GM18502 (cell line): ENCODE measurements at regions not wholly inside any gene's neighbourhood (a gene's known extent, or its start where the extent isn't known, plus 50 kb on each side); places are given as distances from the start of the nearest gene placed in this dataset.
"Not testable (repeated sequence)": the region's sequence is repeated elsewhere in the genome, so short reads cannot be mapped to it uniquely, and the experiment has no call there.

ENCODE experiments used
- ATAC-seq: cut with Tn5 transposase; IDR thresholded peaks from one replicate; pipeline ENCODE4 v1.9.1; 2021; ENCODE audit warnings: mild to moderate bottlenecking; ENCODE audit not compliant: unreplicated experiment, poor library complexity

DNA sequence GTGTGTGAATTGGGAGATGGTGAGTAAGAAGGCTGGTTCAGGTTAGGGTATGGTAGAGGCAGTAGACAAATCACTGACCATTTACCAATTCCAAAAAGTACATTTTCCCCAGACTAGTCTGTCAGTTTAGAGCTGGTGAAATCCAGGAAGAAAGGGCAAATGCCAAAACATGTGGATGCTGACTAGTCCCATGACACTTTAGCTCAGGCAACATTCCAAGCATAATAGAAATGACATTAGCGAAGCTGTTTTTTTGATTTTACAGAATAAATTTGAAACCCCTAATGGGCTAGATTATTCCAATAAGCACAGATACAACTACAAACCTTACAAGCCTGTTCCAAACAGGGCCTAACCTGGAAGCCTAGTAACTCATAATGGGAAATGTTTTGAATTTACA, 884.2 kb downstream of the FLRT2 start:
- ATAC-seq = no peak

DNA sequence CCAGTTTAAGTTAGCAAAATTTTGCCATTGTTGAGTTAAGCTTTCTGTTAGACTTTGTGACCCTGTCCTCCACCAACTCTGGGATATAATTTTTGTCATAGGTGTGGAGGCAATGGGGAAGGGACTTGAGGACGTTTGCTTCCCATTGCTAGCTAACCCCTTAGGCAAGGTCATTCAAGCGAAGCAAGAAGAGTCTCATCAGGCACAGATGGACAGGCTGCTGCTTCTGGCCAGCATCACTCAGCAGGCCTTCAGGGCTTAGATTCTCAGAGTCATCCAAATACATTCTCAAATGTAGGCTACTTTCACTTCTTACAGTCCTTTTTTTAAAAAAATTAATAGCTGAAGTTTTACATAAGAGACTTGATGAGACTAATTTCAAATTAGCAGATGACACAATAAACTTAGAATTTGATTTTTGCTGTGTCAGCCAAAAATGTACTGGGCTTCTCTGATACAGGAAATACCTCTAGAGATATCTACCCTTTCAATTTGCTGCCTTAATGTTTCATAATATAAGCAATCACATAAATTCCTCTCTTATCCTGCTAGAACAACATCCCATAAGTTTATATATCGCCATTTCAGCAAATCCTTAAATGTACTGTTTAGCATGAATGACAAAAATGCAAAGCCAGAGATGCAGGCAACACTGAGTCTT, 875.2 kb downstream of the FLRT2 start:
- ATAC-seq = no peak

DNA sequence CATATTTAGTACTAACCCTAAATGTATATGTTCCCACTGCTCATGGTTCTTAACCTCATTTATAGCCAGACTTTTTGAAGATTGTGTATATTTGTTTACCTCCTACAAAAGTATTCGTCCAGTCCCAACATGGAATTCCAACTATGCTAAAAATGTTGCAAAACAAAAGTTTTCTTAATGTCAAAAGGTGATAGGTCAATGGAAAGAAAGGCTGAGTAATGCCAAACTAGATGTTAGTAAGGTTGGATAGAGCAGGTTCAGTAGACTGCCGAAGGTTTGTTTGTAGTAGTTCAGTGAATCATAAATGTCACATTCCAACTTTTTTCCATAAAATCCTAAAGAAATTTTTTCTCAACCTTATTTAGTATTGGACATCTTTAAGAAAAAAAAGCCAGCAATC, 874.5 kb downstream of the FLRT2 start:
- ATAC-seq = no peak

DNA sequence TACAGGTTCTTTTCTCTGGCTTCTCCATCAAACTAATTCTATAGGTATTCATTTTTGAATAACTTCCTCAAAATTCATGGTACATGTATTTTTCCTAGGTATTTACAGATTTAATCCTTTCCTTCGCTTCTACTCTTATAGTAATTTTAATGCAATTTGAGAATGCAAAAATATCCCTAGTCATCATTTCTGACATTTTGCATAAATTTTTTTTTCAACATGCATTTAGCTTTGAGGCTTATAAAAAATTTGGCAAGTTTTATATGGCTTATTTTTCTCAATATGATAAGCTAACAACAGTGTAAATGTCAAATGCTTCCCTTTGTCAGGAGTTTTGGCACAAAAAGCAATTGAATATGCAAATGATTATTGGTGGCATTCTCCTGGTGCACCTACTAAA, 872.6 kb downstream of the FLRT2 start:
- no peak for ATAC-seq

DNA sequence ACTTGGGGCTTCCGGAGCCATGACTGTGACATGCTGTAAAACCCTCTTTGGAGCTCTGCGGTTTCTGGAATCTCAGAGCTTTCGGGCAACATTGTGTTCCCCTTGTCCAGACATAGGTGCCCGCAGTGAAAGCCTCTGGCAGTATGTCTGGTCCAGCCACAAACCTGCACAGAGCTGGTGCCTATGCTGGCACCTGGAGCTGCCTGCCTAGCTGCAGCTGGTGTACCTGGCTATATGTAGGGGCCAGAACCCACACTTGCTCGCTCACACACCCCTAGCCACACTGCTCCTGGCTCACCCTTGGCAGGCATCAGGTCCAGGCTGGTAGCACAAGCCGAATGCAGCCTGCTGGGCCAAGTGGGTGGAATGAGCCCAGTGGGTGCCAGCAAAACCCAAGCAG, 861.1 kb downstream of the FLRT2 start:
- no peak for ATAC-seq

DNA sequence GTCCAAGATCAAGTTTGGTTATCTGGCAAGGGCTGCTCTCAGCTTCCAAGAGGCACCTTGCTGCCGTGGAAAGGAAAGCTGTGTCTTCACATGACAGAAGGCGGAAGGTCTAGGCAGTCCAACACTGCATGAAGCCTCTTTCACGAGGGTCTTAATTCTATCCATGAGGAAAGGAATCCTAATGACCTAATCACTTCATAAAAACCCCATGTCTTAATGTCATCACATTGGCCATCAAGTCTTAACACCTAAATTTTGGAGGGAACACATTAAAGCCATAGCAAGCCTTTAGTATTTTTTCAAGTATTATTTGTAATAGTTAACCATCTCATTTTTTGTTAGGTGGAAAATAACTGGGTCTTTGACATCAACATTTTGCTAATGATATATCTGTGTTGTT, 858.3 kb downstream of the FLRT2 start:
- ATAC-seq = no peak

DNA sequence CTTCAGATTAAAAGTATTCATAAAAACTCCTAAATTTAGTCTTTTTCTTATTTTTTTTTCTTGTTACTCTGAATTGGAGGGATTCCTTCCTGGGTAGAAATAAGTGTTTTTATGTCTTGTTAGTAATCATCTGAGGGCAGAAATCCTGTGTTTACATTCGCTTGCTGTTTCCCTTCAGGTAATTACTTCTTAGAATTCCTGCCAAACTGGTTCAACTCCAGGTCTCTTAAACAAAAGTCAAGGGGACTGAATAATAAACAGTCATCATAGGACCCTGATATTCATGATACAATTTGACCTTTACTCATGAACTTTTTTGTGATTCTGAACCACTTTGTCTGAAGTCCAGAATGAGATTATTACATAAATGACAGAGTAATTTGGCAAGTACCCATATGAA, 843.9 kb downstream of the FLRT2 start:
- ATAC-seq = no peak

DNA sequence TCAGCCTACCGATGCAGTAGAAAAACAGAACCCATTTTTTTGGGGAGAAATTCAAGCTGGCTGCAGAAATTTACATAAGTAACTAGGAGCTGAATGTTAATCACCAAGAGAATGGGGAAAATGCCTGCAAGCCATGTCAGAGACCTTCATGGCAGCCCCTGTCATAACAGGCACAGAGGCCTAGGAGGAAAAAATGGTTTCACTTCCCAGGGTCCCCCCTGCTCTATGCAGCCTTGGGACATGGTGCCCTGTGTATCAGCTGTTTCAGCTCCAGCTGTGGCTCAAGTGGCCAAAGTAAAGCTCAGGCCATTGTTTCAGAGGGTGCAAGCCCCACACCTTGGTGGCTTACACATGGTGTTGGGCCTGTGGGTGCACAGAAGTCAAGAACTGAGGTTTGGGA, 842.5 kb downstream of the FLRT2 start:
- ATAC-seq = no peak

DNA sequence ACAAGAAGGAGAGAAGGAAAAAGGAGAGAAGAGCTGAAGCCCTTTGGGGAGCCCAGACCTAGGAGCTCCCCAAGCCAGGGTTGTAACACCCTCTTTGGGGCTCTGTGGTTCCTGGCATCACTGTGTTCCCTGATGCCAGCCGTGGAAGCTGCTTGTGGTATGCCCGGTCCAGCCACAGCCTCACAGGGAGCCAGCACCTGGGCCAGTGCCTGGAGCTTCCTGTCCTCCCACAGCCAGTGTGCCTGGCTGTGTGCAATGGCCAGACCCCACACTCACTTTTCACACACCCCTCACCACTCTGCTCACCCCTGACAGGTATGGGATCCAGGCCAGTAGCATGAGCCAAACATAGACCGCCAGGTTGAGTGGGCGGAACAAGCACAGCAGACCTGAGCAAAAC, 834.7 kb downstream of the FLRT2 start:
- no peak for ATAC-seq

DNA sequence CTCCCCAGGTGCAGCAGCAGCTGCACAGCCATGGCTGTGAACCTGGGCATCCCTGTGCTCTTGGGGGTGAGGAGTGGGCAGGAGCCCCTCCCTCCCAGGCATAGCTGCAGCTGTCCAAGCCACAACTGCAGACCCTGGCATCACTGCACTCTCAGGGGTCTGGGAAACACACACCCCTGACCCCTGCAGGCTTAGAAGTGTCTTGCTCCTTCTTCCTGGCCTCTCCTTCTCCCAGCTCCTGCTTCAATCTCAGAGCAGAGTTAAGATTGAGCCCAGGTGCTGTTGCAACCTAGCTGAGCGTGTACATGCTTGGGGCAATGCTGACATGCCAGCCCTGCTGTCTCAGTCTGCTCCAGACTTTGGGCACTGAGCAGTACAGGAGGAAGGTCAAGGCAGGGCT, 833.6 kb downstream of the FLRT2 start:
- no peak for ATAC-seq

DNA sequence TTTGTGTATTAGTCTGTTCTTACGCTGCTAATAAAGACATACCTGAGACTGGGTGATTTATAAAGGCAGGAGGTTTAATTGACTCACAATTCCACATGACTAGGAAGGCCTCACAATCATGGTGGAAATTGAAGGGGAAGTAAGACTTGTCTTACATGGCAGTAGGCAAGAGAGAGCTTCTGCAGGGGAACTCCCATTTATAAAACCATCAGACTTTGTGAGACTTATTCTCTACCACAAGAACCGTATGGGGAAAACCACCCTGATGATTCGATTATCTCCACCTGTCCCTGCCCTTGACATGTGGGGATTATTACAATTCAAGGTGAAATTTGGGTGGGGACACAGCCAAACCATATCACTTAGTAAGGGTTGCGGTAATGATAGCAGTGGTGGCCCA, 833.1 kb downstream of the FLRT2 start:
- ATAC-seq = no peak

DNA sequence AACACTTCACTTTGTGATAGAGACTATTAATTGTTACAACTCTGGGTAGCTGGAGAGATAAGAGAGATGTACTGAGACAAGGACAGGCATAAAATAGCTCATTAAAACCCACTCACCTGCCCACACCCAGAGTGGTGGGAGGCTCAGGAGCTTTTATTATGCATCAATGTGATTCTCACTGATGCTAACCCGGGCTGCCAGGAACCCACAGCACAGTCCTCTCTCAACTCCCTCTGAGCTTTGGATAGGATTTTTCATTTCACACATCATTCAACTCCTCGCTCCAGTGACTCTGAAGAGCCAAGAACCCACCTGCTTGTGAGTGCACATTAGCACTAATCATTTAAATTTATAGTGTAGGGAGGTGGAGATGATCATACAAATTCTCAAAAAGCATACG, 827.9 kb downstream of the FLRT2 start:
- ATAC-seq = no peak

DNA sequence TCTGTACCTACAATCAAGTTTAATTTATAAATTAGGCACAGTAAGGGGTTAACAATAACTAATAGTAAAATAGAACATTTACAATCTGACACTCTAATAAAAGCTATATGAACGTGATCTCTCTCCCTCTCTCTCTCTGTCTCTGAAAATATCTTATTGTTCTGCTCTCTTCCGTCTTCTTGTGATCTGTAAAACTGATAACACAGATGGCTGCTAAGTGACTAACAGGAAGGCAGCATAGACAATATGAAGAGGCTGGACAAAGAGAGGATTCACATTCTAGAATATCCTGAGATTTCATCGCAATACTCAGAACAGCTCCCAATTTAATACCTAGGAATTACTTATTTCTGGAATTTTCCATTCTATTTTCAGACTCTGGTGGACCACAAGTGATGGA, 827.2 kb downstream of the FLRT2 start:
- no peak for ATAC-seq

DNA sequence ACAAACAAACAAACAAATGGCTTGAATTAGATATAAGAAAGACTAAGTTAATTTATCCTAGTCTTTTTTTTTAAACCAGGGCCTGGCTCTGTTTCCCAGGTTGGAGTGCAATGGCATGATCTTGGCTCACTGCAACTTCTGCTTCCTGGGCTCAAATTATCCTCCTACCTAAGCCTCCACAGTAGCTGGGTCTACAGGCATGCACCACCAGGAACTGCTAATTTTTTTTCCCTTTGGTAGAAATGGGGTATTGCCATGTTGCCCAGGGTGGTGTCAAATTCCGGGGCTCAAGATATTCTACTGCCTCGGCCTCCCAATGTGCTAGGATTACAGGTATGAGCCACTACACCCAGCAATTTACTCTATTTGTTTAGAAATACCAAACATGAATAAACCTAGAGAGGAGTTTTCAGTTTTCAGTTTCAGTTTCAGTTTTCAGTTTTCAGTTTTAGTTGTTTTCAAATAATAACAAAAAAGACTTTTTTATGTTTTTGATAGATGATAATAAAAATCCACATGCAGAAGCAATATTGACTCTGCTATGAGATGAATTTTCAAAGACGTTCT, 817.0 kb downstream of the FLRT2 start:
- no peak for ATAC-seq

DNA sequence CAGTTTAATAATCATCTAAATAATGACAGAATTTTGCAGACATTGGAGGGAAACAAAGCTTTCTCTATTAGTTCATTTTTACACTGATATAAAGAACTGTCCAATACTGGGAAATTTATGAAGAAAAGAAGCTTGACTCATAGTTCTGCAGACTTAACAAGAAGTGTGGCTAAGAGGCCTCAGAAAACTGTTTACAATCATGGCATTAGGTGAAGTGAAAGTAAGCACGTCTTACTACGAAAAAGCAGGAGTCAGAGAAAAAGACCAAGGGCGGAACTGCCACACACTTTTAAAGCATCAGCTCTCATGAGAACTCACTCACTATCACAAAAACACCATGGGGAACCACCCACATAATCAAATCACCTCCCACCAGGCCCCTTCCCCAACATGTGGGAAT, 804.4 kb downstream of the FLRT2 start:
- no peak for ATAC-seq

DNA sequence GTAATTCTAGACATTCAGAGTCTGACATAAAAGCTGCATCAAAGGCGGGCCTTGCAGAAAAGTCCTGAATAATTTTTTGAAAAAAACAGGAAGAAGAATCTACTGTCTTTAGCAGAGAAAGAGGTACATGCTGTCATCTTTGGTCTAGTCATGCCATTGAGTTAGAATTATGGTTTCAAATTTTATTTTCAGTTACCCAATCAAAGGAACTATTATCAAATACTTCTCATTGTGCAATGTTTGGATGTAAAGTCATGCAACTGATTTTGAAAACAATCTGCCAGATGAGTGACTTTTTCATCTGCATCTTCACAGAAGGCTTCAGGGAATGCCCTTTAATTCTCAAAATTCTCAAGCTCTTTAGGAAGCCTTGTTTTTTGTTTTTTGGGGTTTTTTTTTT, 803.5 kb downstream of the FLRT2 start:
- no peak for ATAC-seq

DNA sequence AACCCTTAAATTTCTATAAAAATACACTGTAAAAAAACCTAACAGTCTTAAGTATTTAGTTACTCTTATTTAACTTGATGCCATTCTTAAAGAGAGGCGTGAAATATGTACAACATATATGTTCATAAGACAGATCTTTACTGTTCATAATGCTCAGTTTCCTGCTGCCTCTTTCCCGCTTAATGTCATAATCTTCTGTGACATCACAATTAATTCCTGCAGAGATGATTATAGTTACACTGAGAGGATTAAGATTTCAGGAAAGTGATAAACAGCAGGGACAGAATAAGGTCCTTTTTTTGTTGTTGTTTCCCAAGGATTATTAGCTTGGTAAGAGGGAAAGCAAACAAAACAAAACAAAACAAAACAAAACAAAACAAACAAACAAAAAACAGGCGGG, 801.4 kb downstream of the FLRT2 start:
- ATAC-seq = no peak

DNA sequence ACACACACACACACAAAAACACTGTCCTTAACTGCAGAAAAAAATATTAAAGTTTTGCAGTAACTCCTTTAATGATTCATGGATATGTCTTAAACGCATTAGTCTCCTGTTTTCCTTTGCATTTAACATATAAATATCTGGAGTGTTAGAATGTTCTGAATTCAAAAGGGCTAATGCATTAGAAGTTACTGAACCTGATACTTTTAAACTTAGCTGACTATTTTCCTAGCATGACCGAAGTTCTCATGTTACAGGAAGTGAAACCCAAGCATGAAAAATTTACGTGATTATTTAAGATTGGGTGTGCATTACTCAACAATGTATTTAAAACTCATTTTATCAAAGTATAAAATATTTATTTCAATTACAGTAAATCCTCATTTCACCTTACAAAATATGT, 791.2 kb downstream of the FLRT2 start:
- no peak for ATAC-seq

DNA sequence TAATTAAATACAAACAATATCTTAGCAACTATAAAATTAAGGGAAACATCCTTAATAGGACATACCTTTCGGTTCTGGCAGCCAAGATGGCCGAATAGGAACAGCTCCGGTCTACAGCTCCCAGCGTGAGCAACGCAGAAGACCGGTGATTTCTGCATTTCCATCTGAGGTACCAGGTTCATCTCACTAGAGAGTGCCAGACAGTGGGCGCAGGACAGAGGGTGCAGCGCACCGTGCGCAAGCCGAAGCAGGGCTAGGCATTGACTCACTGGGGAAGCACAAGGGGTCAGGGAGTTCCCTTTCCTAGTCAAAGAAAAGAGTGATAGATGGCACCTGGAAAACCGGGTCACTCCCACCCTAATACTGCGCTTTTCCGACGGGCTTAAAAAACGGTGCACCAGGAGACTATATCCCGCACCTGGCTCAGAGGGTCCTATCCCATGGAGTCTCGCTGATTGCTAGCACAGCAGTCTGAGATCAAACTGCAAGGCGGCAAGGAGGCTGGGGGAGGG, 782.3 kb downstream of the FLRT2 start:
- not testable (repeated sequence) for ATAC-seq

DNA sequence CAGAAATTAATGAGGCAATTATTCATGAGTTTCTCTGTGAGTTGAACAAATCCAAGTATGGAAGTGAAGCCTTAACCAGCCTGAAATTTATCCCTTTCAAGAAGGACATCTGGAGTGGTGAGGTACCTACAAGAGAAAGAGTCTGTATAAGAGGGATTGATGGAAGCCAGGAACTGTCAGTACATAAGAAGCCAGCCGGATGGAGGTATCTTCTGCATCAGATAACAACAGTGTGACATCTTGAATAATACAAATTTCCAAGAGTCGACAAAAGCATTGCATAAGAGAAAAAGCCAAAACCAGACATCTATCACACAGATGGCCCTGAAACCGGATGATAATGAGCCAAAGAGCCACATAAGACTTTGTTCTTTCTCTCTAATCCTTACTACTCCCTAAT, 781.2 kb downstream of the FLRT2 start:
- ATAC-seq = no peak

DNA sequence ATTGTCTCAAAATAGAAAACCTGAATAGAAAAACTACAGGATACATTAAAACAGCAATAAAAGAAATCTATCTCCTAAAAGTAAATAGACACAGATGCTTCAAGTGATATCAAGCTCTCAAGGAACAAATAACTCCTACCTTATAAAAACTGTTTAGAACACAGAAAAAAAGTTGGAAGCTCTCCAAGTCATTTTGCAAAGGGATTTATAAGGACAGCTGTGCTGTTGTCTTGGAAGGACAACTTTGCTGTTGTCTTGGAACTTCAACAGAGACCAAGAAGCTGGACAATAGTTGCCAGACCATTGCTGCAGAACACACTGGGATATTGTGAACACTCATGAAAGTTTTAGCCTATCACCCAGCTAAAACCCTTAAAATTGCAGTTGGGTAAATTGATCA, 780.7 kb downstream of the FLRT2 start:
- ATAC-seq = no peak

DNA sequence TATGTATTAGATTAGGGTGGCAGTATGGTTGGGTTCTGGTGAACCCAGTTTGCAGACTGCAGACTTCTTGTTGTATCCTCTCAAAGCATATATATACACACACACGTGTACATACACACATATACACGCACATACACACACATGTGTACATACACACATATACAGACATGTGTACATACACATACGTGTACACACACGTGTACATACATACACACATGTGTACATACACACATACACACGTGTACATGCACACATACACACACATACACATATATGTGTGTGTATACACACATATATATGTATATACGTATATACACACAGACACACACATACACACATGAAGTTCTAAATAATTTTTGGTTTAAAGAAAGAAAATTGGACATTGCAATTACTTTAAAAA, 780.2 kb downstream of the FLRT2 start:
- no peak for ATAC-seq
